GM12878 (cell line): ENCODE measurements at regions not wholly inside any gene's neighbourhood (a gene's known extent, or its start where the extent isn't known, plus 50 kb on each side); places are given as distances from the start of the nearest gene placed in this dataset.

Source experiments
- ESRRA ChIP-seq: IDR thresholded peaks from 2 replicates; pipeline ENCODE4 v1.6.1; 2012; ENCODE audit warnings: mild to moderate bottlenecking, low read length, improper control_type of control experiment
- TAF1 ChIP-seq: IDR thresholded peaks from 2 replicates; pipeline ENCODE4 v1.6.1; 2011; ENCODE audit warnings: mild to moderate bottlenecking, low read depth, low read length, borderline replicate concordance
- TF ChIP-seq, protein P1 (sequence below): fragments of 450-650 bp; IDR thresholded peaks from 2 replicates; pipeline ENCODE4 v1.6.1; 2017; ENCODE audit warnings: mild to moderate bottlenecking, moderate library complexity
- TF ChIP-seq, protein P2 (sequence below): fragments of 450-650 bp; IDR thresholded peaks from 2 replicates; pipeline ENCODE4 v1.6.1; 2017; ENCODE audit warnings: mild to moderate bottlenecking, moderate library complexity

DNA sequence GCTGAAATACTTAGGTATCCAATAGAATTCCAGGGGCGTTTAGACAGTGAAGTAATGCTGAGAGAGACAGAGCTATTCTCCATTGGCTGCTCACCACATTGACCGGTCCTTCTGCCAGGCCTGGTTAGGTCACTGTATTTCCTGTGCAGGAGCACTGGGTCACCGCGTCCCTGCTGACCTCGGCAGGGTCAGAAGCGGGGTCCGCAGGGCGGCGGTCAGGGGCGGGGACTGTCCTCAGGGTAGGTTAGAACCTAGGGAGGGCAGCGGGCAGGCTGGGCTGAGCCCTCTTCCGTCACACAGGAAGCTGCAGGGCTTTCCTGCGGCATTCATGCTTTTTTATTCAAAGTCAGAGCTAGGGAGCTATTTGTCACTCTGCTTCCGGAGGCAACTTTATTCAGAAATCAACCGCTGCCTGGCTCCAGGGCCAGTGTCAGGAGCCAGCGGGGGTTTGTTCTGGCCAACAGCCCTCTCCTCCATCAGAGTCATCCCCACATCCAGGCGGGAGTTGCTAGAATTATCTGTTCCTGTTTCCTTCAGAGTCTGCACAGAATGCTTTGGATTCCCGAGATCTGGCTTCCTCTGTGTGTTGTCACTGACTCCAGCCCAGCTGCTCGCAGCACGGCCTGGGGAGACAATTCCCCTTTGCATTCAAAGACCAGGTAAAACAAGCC lies 81.2 kb upstream of the WASF3 start (continued):
- TF ChIP-seq, protein P1, sequence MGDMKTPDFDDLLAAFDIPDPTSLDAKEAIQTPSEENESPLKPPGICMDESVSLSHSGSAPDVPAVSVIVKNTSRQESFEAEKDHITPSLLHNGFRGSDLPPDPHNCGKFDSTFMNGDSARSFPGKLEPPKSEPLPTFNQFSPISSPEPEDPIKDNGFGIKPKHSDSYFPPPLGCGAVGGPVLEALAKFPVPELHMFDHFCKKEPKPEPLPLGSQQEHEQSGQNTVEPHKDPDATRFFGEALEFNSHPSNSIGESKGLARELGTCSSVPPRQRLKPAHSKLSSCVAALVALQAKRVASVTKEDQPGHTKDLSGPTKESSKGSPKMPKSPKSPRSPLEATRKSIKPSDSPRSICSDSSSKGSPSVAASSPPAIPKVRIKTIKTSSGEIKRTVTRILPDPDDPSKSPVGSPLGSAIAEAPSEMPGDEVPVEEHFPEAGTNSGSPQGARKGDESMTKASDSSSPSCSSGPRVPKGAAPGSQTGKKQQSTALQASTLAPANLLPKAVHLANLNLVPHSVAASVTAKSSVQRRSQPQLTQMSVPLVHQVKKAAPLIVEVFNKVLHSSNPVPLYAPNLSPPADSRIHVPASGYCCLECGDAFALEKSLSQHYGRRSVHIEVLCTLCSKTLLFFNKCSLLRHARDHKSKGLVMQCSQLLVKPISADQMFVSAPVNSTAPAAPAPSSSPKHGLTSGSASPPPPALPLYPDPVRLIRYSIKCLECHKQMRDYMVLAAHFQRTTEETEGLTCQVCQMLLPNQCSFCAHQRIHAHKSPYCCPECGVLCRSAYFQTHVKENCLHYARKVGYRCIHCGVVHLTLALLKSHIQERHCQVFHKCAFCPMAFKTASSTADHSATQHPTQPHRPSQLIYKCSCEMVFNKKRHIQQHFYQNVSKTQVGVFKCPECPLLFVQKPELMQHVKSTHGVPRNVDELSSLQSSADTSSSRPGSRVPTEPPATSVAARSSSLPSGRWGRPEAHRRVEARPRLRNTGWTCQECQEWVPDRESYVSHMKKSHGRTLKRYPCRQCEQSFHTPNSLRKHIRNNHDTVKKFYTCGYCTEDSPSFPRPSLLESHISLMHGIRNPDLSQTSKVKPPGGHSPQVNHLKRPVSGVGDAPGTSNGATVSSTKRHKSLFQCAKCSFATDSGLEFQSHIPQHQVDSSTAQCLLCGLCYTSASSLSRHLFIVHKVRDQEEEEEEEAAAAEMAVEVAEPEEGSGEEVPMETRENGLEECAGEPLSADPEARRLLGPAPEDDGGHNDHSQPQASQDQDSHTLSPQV, result no peak
- TF ChIP-seq ESRRA, result no peak
- TF ChIP-seq TAF1, result no peak
- TF ChIP-seq, protein P2, sequence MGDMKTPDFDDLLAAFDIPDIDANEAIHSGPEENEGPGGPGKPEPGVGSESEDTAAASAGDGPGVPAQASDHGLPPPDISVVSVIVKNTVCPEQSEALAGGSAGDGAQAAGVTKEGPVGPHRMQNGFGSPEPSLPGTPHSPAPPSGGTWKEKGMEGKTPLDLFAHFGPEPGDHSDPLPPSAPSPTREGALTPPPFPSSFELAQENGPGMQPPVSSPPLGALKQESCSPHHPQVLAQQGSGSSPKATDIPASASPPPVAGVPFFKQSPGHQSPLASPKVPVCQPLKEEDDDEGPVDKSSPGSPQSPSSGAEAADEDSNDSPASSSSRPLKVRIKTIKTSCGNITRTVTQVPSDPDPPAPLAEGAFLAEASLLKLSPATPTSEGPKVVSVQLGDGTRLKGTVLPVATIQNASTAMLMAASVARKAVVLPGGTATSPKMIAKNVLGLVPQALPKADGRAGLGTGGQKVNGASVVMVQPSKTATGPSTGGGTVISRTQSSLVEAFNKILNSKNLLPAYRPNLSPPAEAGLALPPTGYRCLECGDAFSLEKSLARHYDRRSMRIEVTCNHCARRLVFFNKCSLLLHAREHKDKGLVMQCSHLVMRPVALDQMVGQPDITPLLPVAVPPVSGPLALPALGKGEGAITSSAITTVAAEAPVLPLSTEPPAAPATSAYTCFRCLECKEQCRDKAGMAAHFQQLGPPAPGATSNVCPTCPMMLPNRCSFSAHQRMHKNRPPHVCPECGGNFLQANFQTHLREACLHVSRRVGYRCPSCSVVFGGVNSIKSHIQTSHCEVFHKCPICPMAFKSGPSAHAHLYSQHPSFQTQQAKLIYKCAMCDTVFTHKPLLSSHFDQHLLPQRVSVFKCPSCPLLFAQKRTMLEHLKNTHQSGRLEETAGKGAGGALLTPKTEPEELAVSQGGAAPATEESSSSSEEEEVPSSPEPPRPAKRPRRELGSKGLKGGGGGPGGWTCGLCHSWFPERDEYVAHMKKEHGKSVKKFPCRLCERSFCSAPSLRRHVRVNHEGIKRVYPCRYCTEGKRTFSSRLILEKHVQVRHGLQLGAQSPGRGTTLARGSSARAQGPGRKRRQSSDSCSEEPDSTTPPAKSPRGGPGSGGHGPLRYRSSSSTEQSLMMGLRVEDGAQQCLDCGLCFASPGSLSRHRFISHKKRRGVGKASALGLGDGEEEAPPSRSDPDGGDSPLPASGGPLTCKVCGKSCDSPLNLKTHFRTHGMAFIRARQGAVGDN, result no peak
